HG02588 (cell line): ENCODE measurements at regions not wholly inside any gene's neighbourhood (a gene's known extent, or its start where the extent isn't known, plus 50 kb on each side); places are given as distances from the start of the nearest gene placed in this dataset.

Experiments
- ATAC-seq: cut with Tn5 transposase; IDR thresholded peaks from one replicate; pipeline ENCODE4 v1.9.1; 2021; ENCODE audit warnings: mild to moderate bottlenecking, moderate library complexity; ENCODE audit not compliant: unreplicated experiment

DNA sequence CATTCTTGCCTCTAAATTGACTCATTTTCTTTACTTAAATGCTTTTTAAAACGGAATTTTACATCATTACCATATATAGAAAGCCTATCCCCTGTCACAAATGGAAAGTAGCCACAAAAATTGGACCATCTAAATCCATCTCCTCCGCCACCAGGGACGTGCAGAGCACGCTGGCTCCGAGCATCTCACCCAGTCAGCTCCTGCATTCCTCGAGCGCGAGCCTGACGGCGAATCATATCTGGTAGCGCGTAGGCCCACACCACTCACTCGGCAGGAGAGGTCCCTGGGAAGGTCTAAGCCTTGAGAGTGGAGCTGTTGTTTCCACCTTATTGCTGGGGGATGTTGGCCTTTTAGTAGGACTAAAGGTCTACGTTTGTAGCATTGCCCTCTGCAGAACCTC lies 152.4 kb downstream of the TRIM29 start:
- no peak for ATAC-seq

DNA sequence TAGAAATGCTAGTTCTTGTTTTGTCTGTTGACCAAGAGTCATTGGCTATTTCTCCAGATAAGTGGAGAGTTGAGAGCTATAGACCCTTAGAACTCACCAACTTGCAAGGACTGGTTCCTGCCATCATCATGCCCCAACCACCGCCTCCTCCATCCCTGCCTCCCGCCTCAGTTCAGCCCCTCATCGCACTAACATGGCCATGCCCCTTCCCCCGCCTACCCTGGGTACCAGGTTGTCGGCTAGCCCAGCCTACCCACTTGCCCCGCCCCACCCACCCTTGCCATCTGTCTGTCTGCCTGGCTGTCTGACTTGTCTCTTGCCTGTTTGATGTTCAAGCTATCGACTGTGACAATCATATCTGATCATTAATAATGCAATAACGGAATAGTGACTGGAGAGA lies 154.1 kb downstream of the TRIM29 start:
- no peak for ATAC-seq

DNA sequence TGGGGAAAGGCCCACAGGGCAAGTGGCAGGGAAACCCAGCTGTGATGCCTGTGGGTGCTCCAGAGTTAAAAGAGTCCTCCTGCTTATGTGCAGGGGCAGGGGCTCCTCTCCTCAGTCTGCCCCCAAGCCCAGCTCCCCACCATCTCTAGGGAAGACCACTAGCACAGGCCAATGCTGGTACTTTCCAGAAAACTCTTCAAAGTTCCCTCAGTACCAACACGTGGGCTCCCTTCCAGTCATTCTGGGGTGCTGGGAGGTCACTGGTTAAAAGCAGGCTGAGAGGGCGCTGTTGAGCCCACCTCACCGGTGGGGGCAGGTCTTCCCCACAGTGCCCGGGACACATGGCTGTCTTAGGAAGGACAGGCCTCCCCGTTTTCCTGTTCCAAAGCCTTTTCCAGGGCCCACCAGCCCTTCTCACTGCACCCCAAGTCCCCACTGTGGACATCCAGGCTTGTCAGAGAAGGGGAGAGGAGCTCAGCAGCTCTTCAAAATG lies 154.6 kb downstream of the TRIM29 start:
- ATAC-seq = no peak

DNA sequence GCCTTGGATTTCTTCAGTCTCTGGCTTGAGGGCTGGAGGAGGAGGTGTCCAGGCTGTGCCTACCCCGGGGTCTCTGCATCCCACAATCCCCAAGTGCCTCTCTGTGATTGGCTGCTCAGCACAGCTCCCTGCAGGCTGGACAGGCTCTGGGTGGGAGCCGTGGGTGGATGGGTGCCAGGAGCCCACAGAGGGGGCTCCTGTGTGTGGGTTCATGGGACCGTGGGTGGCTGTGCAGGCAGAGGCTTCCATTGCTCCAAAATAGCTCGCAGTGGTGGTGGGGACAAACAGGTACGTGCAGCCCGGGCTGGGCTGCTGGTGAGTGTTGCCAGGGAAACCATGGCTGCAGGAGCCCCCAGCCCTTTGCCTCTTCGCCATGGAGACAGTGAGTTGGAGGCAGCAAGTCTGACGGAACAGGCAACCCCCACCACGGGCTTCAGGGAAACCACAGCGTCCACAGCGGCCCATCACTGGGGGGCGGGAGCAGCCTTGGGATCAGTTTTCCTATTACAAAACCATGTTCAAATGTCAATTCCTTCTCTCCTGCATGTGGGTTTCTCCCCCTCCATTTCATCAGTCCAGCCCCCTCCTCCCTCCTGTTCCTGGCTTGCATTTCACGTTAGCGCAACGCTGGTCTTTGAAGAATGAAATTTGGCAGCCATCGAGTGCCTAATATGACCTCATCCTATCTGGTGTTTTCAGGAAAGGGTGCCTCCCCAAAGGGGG lies 155.2 kb downstream of the TRIM29 start:
- ATAC-seq = no peak

DNA sequence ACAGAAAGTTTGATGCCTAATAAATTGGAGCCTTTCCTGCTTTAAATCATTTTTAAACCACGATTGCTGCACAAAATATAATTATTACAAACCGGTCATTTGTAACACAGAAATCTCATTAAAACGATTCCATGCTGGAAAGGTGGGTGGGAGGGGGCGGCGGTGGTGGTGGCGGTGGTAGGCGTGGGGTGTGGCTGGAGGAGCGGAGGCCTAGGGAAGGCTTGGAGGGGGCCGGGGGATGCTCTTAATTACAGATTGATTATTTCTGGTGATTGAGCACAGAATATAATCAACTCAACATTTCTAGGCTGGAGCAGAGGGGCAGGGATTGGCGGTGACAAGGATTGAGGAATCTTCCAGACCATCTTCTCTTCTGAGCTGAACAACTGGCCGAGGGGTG lies 157.5 kb downstream of the TRIM29 start:
- no peak for ATAC-seq

DNA sequence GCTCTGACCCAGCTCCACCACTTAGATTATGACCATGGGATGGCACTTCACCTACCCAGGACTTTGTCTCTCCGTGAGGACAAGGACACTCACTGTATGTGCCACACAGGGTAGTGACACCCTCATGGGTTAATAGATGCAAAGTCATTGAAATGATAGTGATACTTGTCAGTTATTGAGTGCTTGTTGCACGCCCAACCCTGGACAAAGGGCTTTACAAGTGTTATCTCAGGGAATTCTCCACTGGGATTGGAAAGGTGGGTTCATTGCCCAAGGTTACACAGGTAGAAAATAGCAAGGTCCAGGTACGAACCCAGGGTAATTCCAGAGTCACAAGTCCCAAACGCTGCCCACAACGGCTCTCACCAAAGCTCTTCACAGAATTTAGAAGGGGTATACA lies 158.2 kb downstream of the TRIM29 start:
- no peak for ATAC-seq

DNA sequence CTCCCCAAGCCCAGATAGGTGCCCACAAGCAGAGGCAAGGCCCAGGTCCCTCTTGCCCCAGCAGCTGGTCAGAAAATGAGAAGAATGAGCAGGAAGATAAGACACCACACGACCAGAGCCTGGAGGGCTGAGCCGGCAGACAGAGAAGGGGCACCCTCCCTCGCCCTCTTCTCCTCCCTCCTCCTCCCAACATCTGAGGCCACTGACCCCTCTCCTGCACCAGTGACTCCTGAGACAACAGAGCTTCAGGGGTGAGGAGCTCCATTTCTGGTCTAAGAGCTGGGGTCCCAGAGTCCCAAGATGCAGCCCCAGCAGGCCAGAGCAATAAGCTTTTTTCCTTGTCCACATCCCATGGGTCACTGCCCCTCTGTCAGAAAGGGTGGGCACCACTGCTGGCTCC lies 159.2 kb downstream of the TRIM29 start:
- ATAC-seq = no peak

DNA sequence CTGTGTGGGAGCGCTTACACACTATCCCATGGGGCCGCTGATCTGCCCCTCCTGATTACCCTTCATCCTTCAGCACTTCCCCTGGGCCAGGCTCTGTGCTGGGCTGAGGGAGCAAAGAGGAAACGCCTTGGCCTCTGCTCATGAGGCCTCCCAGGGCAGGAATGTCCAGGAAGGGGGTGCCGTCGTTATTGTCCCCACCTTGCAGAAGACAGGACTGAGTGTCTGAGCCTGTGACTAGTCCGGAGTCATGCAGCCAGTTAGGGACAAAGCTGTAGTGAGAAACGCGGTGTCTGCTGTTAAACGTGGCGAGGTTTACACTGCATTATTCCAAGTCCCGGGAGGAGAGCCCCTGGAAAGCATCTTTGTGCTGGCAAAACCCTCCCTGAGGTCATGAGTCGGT lies 160.0 kb downstream of the TRIM29 start:
- ATAC-seq = no peak

DNA sequence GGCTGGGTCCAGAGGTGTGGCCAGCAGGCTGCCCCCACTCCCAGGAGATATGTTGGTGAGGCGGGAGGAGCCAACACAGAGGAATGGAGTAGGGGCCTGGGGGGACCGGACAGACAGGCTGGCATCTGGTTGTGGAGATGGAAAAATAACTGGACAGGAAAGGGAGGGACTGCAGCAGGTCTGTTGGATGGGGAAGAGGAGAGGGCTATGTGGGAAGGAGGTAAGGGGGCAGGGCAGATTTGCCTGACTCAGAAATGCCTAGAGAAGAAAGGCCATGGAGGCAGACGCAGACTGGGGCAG lies 160.4 kb downstream of the TRIM29 start:
- ATAC-seq = no peak

DNA sequence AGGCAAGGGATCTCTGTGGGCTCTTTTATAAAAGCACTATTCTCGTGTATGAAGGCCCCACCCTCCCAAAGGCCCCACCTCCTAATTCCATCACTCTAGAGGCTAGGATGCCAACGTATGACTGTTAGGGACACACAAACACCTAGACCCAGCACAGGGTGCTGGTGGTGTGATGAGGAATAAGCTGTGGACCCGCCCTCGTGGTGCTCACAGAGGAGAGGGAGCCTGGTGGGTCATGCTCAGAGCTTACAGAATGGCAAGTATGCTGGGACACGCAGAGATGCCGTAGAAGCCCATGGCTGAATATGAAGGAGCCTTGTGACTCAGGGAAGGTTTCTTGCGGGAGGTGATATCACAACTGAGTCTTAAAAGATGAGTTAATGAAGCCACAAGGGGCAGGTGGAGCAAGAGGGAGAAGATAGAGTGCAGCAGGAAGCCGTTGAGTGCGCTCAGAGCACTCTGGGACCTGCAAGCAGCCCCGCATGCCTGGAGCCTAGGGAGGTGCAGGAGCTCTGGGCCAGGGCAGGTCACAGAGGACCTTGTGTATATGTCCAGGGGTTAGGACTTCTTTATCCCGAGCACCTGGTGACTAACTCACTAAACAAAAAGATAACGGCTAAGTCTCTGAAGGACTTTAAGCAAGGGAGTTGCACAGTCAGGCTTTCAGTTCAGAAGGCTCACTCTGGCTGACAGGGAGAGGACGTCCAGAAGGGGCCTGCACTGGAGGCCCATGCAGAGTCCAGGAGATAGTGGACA lies 160.9 kb downstream of the TRIM29 start:
- ATAC-seq = no peak

DNA sequence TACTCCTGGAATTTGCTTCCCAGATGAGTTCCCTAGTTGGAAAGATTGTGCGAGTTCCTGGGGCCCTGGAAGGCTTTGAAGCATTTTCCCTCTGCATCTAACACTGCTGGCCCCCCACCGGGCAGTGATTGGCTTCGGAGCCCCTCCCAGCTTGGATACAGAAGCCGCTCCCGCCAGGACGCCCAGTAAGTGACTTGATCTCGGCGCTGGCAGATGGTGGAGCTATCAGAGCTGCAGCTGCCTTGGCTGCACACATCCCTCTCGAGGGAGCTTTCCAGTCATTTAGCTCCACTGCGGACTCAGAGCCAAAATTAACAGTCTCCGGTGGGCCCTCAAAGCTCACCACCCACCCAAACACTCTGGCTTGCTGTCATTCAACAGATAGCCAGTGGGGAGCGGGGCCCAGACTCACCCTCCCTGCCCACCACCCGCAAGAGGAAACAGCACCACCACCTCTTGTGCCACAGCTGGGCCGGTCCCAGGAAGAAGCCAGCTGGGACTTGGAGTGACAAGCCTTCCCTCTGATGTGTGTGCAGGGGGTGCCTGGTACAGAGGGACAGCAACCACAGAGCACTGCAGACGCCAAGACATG lies 162.3 kb downstream of the TRIM29 start:
- no peak for ATAC-seq

DNA sequence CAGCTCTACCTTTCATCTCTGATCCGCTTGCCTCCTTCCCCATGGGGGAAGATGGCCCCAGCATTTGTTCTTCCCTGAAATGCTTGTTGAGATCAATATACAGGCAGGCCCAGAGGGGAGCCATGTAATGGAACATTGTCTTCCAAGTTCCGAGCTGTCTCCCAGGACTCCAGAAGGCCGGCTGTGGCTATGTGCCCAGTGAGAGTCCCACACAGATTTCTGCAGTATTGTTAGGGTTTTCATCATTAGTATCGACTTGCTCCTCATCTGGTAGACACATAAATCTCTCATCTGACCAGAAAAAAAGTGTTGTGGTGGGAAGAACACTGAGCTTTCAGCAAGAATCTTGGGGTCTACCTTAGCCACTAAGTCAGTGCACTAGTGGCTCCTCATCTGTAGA lies 163.4 kb downstream of the TRIM29 start:
- ATAC-seq = no peak

DNA sequence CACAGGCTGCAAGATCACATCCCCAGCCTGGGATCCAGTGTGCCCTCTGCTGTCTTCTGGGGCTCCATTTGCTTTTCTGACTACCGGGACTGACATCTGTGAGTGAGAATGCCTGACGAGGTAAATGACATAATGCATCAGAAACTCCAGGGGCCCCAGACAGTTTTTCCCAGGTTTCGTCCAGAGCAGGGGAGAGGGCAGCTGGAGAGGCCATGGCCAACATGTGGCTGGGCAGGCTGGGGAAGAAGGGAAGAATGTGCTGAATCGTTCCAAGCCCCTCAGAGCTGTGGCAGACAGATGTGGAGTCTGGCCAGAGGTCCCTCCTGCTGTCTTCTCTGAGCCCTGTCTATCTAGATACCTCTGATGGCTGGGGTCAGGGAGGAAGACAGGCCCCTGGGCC lies 163.9 kb downstream of the TRIM29 start:
- no peak for ATAC-seq

DNA sequence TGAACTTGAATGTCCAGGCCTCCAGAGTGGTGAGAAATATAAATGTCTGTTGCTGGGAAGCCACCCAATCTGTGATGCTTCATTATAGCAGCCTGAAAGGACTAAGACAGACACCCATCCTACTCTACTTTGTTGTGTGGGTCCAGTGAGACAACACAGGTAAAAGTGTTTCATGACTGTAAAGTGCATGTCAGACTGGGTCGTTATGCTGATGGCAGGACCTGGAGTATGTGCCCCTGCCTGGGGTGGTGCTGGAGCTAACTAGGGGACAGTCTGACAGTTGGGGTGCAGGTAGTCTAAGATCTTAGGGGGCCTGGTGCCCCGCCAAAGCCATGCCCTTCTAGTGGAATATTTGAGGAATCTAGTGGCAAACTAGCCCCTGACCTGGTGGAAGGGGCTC lies 165.6 kb downstream of the TRIM29 start:
- ATAC-seq = no peak

DNA sequence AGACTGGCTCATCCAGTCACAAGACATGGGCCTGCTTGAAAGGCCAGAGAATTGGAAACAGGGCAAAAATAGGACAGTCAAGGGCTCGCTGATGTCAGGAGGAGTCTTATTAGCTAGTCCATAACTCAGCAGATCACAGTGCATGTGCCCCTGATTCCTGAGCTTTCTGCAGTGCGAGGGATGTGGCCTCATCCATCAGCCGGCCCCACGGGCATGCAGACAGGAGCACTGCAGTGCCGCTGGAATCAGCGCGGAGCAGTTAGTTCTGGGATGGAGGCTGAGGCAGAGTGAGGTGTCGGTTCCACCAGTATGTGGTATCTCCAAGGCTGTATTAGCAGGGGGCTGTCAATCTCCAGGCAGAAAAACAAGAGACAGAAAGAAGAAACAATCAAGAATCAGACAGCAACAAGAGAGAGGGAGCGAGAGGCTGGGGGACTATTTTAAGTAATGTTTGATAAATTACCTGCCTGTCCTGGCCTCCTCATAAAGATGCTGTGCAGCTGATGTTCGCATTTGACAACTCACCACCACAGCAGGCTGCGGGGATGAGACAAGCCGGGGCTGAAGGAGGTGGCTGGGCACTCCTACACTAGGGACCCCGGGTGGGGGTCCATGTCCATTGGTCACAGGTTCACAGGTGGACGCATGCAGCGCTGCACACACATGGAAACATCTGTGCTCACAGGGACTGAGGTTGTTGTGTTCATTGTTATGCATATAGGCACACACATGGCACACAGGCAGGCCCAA lies 167.2 kb downstream of the TRIM29 start:
- ATAC-seq = no peak

DNA sequence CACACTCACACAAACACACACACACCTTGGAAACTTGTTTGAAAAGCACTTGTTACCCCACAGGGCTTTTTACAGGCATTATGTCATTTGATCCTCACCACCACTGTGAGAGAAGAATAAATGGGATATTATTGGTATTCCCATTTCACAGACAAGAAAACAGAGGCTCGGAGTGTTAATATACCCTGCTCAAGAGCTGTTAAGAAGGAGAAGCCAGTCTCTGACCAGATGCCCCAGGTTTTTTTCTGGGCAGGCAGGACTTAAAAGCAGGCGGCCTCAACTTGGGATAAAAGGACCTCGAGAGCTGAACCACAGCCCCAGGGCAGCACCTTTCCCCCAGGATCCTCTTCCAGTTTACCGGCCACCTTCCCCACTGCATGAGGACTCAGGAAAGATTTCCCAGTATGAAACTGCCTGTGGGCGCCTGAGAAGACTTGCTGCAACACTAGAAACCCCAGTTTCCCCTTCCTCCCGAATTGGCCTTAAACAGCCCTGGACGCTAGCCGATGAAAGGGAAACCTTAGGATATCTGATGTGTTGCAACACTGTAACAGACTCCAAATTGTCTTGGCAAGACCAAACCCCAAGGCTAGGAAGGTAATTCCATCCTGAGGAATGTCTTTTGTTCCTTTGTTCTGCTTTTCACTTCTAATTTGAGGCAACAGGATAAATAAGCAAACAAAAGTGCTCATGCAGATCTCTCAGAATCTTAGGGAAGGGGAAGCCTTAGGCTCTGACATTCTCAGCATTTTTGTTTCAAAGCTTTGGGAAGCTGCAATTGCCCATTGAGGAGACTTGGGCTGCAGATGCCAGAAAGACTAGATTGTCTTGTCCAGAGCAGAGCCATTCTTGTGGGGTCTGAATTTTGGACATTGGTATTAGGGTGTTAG lies 173.5 kb downstream of the TRIM29 start:
- no peak for ATAC-seq

DNA sequence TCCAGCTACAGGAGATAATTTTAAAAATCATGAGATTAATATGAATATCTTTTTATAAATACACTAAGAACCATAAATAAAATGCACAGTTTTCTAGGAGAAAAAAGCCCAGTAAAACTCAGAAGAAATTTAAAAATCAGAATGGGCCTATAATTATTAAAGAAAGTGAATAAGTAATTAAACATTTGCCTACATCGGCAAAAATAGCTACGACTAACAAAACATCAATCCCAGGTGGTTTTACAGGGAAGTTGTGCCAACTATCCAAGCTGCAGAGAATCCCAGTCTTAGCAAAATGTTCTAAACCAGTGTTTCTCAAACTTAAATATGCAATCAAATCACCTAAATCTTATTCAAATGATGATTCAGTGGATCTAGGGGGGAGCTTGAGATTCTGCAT lies 180.0 kb downstream of the TRIM29 start:
- ATAC-seq = no peak

DNA sequence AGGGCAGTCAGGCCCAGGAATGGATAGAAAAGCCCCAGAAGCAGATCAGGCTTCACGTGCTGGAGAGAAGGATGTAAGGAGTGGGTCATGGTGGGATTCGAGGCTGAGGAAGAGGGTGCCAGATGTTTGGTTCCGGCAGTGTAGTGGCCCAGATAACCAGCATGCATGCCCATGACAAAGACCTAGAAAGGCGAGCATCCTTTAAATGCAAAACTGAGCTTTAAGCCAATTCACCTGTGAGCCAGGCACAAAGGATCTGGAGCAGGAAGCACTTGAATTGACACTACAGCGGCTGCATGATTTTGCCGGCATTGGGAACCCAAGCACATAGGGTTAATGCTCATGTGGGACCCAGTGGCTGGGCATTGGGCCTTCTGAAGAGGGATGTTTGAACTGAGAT lies 185.5 kb downstream of the TRIM29 start:
- no peak for ATAC-seq

DNA sequence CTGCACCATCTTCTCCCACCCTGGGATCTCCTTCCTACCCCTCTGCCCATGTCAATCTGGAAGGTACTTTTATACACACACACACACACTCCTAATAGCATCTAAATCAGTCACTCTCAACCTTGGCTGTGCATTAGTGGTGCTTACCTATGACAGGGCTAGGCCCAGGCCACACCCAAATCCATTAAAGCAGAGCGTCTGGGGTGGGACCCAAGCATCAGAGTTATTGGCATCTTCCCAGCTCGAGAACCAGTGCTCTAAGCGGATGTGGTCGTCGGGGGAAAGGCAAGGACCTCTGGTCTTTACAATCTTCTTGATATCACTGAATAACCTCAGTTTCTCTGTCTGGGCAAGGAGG lies 194.6 kb downstream of the TRIM29 start:
- no peak for ATAC-seq

DNA sequence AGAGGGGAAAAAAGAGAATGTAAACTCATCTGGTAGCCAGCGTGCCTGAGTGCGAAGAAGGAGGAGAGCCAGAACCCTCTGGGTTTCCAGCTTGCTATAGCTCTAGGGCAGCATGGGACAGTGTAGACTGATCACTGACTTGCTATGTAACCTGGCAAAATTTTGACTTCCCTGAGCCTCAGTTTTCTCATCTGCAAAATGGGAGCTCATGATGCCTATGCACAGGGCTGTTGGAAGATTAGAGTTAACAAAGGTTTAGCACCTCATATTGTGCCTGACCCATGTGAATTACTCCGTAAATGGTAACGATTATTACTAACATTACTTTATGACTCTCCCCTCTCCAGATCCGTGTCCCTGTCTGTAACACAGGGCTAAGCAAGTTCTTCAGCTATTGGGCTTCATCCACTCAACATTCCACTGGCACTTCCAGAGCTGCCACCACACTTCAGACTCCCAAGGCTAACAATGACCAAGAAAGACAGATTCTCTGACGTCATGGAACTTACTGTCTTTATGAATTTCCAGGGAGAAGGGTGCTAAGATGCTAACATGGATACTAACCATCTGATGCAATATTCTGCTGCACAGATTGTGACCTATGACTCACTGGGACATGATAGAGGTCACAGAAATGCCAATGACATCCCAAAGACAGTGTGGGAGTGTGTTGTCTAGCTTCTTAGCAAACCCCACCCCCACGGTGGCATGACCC lies 195.2 kb downstream of the TRIM29 start:
- ATAC-seq = no peak
